ENCODE measurements at regions not wholly inside any gene's neighbourhood (a gene's known extent, or its start where the extent isn't known, plus 50 kb on each side); places are given as distances from the start of the nearest gene placed in this dataset.

DNA sequence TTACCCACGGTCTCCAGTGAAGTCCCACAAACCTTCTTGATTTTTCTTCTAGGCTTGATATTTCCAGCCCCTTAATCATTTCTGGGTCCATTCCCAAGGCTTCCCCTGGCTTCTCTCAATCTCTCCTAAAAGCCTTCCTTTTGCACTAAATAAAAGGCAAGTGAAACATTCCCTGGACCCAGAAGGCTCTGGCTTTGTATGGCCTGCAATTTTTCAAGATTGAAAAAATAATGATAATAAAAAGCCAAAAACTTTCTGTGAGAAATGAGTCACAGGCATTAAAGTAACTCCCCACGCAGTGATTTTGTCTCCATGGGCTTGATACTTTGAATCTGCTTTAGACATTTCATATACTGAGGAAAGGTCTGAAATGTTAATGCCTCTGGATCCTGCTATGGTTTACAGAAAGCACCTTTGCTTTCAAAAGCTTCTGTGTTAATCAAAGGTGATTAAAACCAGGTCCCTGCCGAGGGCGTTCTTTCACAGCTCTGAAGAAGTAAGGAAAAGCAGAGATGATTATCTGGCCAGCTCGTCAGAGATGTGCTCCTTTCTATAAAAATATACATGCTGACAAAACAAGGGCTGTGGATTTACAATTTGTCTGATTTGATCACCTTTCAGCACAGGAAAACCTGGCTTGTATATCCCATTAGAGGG lies 118.9 kb upstream of the TMEM72 start:
- TF ChIP-seq EZH2 (IDR thresholded peaks at IDR 0.05; ENCODE audit: insufficient read depth, poor library complexity, severe bottlenecking) (no peak), EZH2phosphoT487 (IDR thresholded peaks at IDR 0.05; ENCODE audit: insufficient read depth, low read depth) (no peak)
